AG04450 (cell line): ENCODE measurements at regions not wholly inside any gene's neighbourhood (a gene's known extent, or its start where the extent isn't known, plus 50 kb on each side); places are given as distances from the start of the nearest gene placed in this dataset.
"Not testable (repeated sequence)": the region's sequence is repeated elsewhere in the genome, so short reads cannot be mapped to it uniquely, and the experiment has no call there.

Experiments
- CTCF ChIA-PET: fragments of 300-600, 350-600 bp; formaldehyde crosslinking; extraction: SDS; loops from one replicate; lab custom pipeline; 2022; ENCODE audit warnings: antibody characterized with exemption, inconsistent platforms; lab: Charles Lee
- POLR2A ChIA-PET: fragments of 350-600 bp; formaldehyde crosslinking; extraction: SDS; loops from one replicate; lab custom pipeline; 2021; ENCODE audit warnings: antibody characterized with exemption, inconsistent platforms; lab: Yijun Ruan, JAX
- DNase-seq: peaks from one replicate; pipeline ENCODE4 v3.0.0-alpha.2; 2011; ENCODE audit warnings: low read depth, low spot score
- H3K27ac ChIP-seq: one replicate; pipeline ENCODE4 v1.5.1; 2012; ENCODE audit warnings: low read depth, low read length, control low read depth
- H3K27me3 ChIP-seq: one replicate; pipeline ENCODE4 v1.6.0; 2012; ENCODE audit warnings: low read length; ENCODE audit not compliant: control insufficient read depth, insufficient read depth
- H3K4me3 ChIP-seq: 2 replicates; pipeline ENCODE4 v1.5.1; 2011; ENCODE audit warnings: mild to moderate bottlenecking, low read depth, low read length, control low read depth
- H3K9me3 ChIP-seq: 2 replicates; pipeline ENCODE4 v1.5.1; 2012; ENCODE audit warnings: low read length; ENCODE audit not compliant: control insufficient read depth, insufficient read depth
- TF ChIP-seq, protein P1 (sequence below): IDR thresholded peaks from 2 replicates; pipeline ENCODE4 v1.5.1; 2011; ENCODE audit warnings: low read depth, low read length, control low read depth, inconsistent platforms

DNA sequence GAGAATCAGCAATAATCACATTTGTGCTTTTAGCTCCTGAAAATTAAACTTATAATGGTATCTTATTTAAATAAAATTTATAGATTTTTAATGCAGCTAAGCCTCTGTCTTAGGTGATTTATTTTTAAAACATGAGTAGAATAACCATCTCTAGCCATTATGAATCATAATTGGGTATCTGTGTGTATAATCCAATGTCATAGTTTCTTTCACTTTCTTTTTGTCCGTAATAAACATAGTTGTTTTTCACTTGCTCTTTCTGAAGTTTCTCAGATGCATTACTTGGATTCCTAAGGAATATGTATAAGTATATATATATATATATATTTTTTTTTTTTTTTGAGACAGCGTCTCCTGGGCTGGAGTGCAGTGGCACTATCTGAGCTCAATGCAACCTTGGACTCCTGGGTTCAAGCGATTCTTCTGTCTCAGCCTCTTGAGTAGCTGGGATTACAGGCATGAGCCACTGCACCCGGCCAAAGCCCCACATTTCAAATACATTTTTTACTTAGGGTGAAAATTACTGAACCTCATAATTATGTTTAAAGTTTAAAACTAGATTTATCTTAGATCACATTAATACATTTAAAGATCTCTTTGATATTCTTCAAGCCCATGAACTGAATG, 377.1 kb downstream of the PRDM9 start:
- Histone ChIP-seq H3K27me3 (no peaks in the 10 kb centered on the region), H3K9me3 (peaks cover 13% of the 10 kb centered on the region), H3K4me3 (no peak overlapping the region), H3K27ac (no peak overlapping the region)
- ChIA-PET POLR2A (no interaction called here), CTCF (no interaction called here)
- TF ChIP-seq, protein P1, sequence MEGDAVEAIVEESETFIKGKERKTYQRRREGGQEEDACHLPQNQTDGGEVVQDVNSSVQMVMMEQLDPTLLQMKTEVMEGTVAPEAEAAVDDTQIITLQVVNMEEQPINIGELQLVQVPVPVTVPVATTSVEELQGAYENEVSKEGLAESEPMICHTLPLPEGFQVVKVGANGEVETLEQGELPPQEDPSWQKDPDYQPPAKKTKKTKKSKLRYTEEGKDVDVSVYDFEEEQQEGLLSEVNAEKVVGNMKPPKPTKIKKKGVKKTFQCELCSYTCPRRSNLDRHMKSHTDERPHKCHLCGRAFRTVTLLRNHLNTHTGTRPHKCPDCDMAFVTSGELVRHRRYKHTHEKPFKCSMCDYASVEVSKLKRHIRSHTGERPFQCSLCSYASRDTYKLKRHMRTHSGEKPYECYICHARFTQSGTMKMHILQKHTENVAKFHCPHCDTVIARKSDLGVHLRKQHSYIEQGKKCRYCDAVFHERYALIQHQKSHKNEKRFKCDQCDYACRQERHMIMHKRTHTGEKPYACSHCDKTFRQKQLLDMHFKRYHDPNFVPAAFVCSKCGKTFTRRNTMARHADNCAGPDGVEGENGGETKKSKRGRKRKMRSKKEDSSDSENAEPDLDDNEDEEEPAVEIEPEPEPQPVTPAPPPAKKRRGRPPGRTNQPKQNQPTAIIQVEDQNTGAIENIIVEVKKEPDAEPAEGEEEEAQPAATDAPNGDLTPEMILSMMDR: no peak
- no peak for DNase-seq

DNA sequence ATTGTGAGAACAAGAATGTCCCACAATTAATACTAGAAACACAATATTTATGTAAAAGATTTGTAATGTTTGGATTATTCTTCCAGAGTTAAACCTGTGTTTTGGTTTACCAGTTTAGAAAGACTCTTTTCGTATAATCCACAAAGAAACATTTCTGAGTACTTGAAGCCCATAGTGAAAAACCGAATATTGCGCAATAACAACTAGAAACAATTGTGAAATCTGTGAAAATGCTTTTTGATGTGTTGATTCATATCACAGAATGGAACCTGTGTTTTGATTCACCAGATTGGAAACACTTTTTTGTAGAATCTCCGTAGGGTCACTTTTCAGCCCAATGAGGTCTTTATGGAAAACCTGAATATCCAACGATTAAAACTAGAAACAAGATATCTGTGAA, 386.2 kb downstream of the PRDM9 start:
- no peaks in the 10 kb centered on the region for H3K27me3 ChIP-seq
- POLR2A ChIA-PET: no interaction called here
- DNase-seq: no peak
- TF ChIP-seq, protein P1: no peak
- H3K9me3 ChIP-seq: no peaks in the 10 kb centered on the region
- CTCF ChIA-PET: no interaction called here
- H3K27ac ChIP-seq: no peak overlapping the region
- no peak overlapping the region for H3K4me3 ChIP-seq

DNA sequence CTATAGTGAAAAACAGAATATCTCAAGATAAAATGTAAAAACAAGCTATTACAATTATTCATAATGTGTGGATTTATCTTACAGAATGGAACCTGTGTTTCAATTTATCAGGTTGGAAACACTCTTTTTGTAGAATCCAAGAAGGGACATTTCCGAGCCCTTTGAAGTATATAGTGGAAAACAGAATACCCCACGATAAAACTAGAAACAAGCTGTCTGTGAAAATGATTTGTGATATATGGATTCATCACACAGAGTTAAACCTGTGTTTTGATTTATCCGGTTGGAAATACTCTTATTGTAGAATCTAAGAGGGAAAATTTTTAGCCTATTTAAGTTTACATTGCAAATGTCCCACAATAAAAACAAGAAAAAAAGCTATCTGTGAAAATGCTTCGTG, 388.2 kb downstream of the PRDM9 start:
- DNase-seq: no peak
- Histone ChIP-seq H3K9me3 (no peaks in the 10 kb centered on the region), H3K27me3 (no peaks in the 10 kb centered on the region), H3K27ac (no peak overlapping the region), H3K4me3 (no peak overlapping the region)
- TF ChIP-seq, protein P1: no peak
- ChIA-PET POLR2A (no interaction called here), CTCF (no interaction called here)

DNA sequence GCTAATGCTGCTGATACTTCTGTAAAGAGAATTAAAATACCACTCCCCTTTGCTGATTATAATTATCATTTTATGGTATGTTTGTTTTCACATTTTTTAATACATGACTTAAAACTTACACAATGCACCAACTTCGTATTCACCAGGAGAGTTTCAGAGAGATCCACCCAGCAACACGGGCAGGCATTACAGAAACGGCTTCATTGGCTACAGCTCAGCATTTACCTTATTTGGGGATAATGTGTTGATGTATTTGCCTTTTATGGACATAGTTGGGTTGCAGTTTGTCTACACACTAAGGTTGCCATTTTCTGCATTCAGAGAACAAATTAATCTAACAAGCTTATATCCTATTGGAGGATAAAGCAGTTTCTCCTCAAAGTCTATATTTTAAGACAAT, 423.6 kb downstream of the PRDM9 start:
- no peaks in the 10 kb centered on the region for H3K27me3 ChIP-seq
- H3K27ac ChIP-seq: no peak overlapping the region
- peaks cover 9% of the 10 kb centered on the region for H3K9me3 ChIP-seq
- TF ChIP-seq, protein P1: no peak
- no peak for DNase-seq
- H3K4me3 ChIP-seq: no peak overlapping the region
- CTCF ChIA-PET: no interaction called here
- POLR2A ChIA-PET: no interaction called here

DNA sequence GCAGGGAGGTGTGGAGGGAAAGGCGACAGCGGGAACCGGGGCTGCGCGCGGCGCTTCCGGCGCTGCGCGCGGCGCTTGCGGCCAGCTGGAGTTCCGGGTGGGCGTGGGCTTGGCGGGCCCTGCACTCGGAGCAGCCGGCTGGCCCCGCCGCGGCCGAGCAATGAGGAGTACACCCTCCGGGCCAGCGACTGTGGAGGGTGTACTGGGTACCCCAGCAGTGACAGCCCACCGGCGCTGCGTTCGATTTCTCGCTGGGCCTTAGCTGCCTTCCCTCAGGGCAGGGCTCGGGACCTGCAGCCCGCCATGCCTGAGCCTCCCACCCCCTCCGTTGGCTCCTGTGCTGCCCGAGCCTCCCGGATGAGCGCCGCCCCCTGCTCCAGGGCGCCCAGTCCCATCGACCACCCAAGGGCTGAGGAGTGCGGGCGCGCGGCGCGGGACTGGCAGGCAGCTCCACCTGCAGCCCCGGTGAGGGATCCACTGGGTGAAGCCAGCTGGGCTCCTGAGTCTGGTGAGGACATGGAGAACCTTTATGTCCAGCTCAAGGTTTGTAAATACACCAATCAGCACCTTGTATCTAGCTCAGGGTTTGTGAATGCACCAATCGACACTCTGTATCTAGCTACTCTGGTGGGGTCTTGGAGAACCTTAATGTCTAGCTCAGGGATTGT, 444.0 kb downstream of the PRDM9 start:
- POLR2A ChIA-PET, CTCF ChIA-PET, H3K4me3 ChIP-seq, DNase-seq, H3K27ac ChIP-seq, H3K27me3 ChIP-seq: not testable (repeated sequence)
- H3K9me3 ChIP-seq: peaks cover 18% of the 10 kb centered on the region
